ENCODE measurements at regions not wholly inside any gene's neighbourhood (a gene's known extent, or its start where the extent isn't known, plus 50 kb on each side); places are given as distances from the start of the nearest gene placed in this dataset.

DNA sequence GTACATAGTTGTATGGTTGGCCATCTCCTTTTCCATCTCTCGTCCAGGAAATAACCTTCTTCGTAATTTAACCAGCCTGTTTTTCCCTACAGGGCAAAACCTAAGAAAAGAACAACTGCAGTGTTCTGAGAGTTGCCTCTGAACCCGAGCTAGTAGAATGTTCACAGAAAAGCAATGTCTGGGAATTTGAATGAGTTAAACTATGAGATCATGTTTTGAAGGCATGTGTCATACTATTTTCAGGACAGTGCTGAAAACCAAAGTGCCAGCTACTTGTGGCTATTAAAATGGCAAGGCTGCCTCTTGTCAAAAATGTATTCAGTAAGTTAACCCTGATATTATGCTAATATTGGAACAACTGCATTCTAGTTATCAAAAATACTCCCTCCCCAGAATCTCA, 482.9 kb upstream of the SPRED2 start (continued):
- no peak for TF ChIP-seq TAF7 (optimal IDR thresholded peaks at IDR 0.05; ENCODE audit: borderline replicate concordance, low read depth, low read length)
